ENCODE measurements at regions not wholly inside any gene's neighbourhood (a gene's known extent, or its start where the extent isn't known, plus 50 kb on each side); places are given as distances from the start of the nearest gene placed in this dataset.
"Not testable (repeated sequence)": the region's sequence is repeated elsewhere in the genome, so short reads cannot be mapped to it uniquely, and the experiment has no call there.

GRCh38 chr4:116099596-116099995 is 985.8 kb downstream of the TRAM1L1 start:
- no peak for DNase-seq

DNA sequence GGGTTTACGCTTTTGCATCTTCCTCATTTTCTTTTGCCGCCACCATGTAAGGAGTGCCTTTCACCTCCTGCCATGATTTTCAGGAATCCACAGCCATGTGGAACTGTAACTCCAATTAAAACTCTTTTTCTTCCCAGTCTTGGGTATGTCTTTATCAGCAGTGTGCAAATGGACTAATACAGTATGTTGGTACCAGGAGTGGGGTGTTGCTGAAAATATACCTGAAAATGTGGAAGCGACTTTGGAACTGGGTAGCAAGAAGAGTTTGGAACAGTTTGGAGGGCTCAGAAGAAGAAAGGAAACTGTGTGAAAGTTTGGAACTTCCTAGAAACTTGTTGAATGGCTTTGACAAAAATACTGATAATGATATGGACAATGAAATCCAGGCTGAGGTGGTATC is 983.9 kb upstream of the NDST4 start:
- DNase-seq = not testable (repeated sequence)

DNA sequence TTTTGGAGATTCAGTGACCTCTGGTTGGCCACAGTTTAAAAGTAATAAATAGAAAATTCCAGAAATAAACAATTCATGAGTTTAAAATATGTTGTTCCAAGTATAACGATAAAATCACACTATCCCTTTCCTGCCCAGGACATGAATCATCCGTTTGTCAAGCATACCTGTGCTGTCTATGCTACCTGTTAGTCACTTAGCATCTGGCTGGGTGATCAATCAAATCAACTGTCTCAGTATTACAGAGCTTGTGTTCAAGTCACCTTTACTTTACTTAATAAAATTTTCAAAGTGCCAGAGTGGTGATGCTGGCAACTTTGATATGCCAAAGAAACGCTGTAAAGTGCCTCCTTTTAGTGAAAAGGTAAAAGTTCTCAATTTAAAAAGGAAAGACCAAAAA is 979.5 kb upstream of the NDST4 start:
- no peak for DNase-seq

- no peak for DNase-seq
Measured at GRCh38 chr4:116088771-116089170, 975.4 kb upstream of the NDST4 start.

DNA sequence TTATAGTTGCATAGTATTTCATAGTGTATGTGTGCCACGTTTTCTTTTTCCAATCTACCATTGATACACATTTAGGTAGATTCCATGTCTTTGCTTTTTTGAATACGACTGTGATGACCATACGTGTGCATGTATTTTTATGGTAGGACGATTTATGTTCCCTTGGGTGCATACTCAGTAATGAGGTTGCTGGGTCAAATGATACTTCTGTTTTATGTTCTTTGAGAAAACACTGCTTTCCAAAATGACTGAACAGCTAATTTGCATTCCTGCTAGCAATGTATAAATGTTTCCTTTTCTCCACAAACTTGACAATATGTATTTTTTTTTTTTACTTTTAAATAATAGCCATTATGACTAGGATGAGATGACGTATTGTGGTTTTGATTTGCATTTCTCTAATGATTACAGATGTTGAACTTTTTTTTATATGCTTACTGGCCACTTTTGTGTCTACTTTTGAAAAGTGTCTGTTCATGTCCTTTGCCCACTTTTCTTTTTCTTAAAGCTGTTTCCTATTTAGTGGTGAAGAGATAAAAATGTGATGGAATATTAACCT is 969.5 kb upstream of the NDST4 start:
- DNase-seq = no peak

- DNase-seq = no peak
Measured at GRCh38 chr4:116073051-116073450, 959.6 kb upstream of the NDST4 start.

- DNase-seq = no peak
Measured at GRCh38 chr4:116070283-116070682, 956.9 kb upstream of the NDST4 start.

DNA sequence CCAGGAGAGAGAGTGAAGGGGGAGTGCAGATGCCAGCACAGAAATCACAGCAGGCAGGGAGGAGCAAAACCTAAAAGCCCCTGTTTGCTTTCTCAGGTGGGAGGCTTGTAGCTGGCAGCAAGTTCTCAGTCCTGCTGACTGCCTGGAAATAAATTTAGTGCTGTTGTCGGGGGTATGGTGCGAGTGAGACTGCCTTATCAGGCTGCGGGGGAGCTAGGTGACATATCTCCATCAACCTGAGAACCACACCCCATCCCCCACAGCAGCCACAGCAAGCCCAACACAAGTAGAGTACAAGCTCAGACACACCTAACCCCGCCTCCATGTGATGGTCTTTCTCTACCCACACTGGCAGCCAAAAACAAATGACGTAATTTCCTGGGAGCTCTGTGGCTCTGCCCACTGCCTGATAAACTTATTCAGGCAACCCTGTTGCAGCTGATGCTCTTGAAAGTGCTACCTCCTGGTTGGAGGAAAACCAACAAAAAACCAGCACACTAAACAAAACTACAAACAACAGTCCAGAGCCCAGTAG is 953.4 kb upstream of the NDST4 start:
- no peak for DNase-seq

GRCh38 chr4:116064331-116064730 is 950.9 kb upstream of the NDST4 start:
- no peak for DNase-seq

DNA sequence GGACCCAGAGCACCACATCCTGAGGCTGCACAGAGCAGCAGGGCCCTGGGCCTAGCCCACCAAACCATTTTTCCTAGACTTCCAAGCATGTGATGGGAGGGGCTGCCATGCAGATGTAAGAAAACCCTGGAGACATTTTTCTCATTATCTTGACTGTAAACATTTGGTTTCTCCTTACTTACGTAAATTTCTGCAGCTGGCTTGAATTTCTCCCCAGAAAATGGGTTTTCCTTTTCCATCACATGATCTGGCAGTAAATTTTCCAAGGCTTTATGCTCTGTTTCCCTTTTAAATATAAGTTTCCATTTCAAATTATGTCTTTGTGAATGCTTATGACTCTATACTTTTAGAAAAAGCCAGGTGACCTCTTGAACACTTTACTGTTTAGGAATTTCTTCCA is 945.9 kb upstream of the NDST4 start:
- no peak for DNase-seq

DNA sequence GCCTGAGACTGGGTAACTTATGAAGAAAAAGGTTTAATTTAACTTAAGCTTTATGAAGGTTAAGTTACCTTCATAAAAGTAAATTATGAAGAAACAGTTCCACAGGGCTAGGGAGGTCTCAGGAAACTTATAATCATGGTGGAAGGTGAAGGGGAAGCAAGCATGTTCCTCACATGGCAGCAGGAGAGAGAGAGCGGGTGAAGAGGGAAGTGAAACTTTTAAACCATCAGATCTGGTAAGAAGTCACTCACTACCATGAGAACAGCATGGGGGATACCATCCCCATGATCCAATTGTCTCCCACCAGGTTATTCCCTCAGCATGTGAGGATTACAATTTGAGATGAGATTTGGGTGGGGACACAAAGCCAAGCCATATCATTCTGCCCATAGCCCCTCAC is 944.7 kb upstream of the NDST4 start:
- no peak for DNase-seq

GRCh38 chr4:116055857-116056827 is 942.7 kb upstream of the NDST4 start:
- DNase-seq = no peak

DNA sequence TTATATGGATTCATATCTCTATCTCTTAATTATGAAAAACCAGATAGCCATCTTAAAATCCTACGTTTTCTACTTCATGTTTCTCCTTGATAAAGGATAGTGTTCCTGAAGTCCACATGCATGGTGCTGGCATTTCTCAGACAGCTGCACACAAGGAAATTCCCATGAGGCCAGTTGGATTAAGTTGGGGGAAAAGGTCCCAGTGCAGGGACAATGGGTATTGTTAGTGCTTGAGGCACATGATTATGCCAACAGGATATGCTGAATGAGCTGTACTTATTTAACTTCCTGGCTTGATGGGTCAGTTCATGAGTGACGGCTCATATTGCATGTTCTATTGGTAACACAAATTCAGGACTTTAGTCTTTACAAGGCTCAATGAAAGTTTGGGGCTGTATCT is 913.9 kb upstream of the NDST4 start:
- no peak for DNase-seq

GRCh38 chr4:116024954-116025708 is 911.7 kb upstream of the NDST4 start:
- no peak for DNase-seq

DNA sequence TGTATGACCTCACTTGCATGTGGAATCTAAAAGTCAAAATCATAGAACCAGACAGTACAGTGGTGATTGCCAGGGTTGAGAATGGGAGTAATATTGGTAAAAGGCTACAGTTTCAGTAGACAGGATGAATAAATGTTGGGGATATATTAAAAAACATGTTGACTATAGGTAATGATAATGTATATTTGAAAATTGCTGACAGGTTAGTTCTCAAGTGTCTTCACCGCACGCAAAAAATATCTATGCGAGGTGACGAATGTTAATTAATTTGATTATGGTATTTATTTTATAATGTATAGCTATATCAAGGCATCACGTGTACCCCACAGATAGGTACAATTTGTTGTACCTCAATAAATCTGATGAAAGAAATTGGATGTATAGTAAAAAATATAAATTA is 909.6 kb upstream of the NDST4 start:
- DNase-seq = no peak

DNA sequence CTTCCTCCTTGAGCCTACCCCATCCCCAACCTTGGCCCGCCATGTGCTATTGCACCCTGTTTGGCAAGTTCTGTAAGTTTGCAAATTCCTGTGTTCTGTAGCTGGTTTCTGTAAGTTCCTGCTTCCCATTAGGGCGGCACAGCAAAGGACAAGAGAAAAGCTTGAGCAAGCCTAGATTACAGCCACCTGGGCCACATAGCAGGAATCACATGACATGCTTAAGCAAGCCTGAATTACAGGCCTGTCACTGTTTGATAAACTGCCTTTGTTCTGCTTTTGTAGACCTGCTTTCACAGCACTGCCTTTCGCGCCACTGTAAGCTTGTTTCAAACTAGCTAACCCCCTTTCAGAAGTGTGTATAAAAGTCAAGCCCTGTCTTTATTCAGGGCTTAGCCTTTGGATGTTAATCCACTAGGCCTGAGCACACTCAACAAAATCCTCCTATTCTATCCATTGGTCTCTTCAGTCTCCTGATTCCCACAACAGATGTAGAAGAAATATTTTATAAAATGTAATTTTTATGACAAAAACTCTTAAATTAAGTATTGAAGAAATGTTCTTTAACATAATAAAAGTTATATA is 906.8 kb upstream of the NDST4 start:
- DNase-seq = no peak

DNA sequence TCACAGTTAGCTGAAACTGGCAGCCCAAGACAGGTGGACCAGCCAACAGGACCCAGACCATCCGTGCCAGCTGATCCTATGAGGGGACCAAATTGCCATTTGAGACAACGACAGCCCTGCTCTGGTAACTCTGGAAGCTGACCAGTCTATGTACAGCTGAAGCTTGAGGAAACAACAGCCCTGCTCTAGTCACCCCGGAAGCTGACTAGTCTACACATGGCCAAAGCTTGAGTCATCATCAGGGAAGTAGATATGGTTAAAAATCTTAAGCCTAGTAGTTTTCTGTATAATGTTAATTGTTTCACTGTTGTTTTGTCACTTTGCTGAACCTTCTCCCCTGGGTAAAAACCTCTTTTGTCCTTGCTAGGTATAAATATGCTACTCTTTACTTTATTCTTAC is 905.4 kb upstream of the NDST4 start:
- DNase-seq = no peak

DNA sequence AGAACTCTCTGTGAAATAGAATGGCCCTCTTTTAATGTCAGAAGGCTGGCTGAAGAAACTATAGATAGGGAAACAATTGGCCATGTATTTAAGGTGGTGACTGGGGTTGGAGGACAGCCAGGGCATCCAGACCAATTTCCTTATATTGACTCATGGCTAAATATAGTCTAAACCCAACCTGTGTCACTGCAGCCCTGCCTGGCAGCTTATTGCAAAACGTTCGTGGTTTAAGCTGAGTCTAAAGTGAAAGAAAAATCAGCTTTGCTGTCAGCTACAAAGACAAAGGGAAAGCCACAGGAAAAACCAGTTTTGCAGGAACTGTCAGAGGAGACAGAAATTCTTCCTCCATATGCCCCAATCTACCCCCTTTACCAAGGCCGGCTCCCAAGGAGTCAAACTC is 902.8 kb upstream of the NDST4 start:
- DNase-seq = no peak

DNA sequence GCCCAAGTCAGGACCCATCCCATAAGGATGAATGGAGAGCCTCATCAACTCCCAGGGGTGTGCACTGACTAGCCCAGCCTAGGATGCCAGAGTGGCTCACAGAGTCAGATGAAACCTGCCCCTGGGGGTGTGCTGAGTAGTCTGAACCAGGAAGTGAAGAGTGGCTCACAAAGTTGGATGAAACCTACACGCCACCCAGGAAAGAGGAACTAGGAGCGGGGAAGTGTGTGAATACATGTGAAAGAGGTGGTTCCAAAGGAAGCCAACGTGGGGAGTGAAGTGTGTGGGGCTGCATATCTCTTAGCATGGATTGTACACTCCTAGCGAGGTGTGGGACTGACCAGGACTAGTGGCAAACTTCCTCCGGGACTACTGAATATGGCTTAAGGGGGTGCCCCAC is 902.1 kb upstream of the NDST4 start:
- DNase-seq = no peak

- DNase-seq = no peak
Measured at GRCh38 chr4:116015062-116015461, 901.6 kb upstream of the NDST4 start.

- DNase-seq = no peak
Measured at GRCh38 chr4:116010923-116011322, 897.5 kb upstream of the NDST4 start.

DNA sequence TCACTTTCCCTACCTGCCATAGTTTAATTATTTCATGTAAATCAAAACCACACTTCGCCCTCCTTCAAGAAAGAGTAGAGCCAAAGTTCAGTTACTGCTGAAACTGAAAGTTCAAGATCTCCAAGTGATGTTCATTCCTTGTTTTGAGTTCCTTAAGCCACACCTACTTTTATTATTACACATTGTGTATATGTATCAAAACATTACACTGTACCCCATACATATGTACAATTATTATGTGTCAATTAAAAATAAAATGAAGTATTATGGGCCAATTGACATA is 892.3 kb upstream of the NDST4 start:
- DNase-seq = no peak

DNA sequence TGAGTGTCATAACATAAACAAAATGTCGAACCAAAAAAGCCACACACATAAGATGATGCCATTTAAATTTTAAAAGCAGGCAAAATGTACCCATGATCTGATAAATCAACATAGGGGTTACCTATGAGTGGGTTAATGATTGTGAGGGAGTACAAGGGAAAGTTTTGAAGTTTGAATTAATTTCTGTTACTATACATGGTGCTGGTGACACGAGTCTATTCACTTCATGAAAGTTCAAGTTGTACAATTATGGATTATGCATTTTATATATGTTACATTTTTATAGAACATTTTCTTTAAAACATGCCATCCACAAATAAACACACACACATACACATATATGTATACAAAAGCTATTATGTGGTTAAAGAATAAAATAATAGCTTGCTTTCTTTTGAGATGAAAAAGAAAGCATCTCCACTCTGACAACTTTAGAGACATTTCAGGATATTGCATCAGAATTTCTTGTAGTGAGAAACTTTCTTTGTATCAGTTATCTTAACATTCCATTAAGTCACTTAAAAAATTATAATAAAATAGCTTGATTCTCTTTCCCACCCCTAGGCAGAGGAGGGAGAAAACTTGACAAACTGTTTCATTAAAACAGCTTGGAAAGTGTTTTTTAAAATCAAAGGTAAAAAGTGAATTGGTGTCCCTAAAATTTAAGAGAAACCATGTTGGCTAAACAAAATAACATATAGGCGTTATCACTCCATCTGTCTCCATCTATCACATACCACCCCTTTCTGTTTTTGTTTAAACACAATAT is 891.8 kb upstream of the NDST4 start:
- no peak for DNase-seq

Measured in bone marrow (tissue), 2 donors.